Neural cell (in vitro differentiated cells): ENCODE measurements at regions not wholly inside any gene's neighbourhood (a gene's known extent, or its start where the extent isn't known, plus 50 kb on each side); places are given as distances from the start of the nearest gene placed in this dataset.

Source experiments
- EP300 ChIP-seq: fragments of 450-650 bp; conservative IDR thresholded peaks from 2 replicates; pipeline ENCODE4 v1.6.1; 2014; ENCODE audit warnings: antibody characterized with exemption, mild to moderate bottlenecking, moderate library complexity; ENCODE audit not compliant: poor library complexity, severe bottlenecking
- EZH2 ChIP-seq: fragments of 200-600, 300-800 bp; shearing (Covaris generic), sonication (generic); IDR thresholded peaks from 2 replicates; pipeline ENCODE4 v1.6.1; 2014; ENCODE audit warnings: antibody characterized with exemption, low read length, borderline replicate concordance, mild to moderate bottlenecking; ENCODE audit not compliant: insufficient read depth, poor library complexity, severe bottlenecking
- MXI1 ChIP-seq: fragments of 450-650 bp; conservative IDR thresholded peaks from 2 replicates; pipeline ENCODE4 v1.6.1; 2014; ENCODE audit warnings: antibody characterized with exemption, mild to moderate bottlenecking; ENCODE audit not compliant: poor library complexity, severe bottlenecking
- POLR2AphosphoS5 ChIP-seq: IDR thresholded peaks from 2 replicates; pipeline ENCODE4 v1.6.1; 2012
- RAD21 ChIP-seq: fragments of 450-650 bp; conservative IDR thresholded peaks from 2 replicates; pipeline ENCODE4 v1.6.1; 2014; ENCODE audit warnings: antibody characterized with exemption, mild to moderate bottlenecking, moderate library complexity
- SMC3 ChIP-seq: fragments of 450-650 bp; conservative IDR thresholded peaks from 2 replicates; pipeline ENCODE4 v1.6.1; 2014; ENCODE audit warnings: antibody characterized with exemption, mild to moderate bottlenecking, moderate library complexity; ENCODE audit not compliant: poor library complexity
- TF ChIP-seq, protein P1 (sequence below): fragments of 450-650 bp; IDR thresholded peaks from 2 replicates; pipeline ENCODE4 v1.5.1; 2014; ENCODE audit warnings: antibody characterized with exemption, mild to moderate bottlenecking, moderate library complexity; ENCODE audit not compliant: poor library complexity, severe bottlenecking

DNA sequence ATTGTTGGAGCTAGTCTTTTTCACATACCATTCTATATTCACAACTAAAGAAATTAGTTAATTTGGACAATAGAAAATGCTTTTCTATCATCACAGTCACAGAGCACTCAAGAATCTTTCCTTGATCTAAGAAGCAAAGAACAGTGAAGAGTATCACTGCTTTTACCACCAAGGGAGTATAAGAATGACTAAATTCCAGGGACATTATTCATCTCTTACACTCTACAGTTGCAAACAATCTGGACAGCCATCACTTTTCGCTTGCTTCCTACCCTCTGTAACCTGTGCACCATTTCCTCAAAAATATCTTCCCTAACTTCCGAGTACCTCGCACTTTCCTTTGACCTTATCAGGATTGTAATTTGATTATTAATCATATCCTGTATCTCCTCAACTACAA is 359.5 kb upstream of the TMCO5A start:
- TF ChIP-seq EZH2: no peak
- no peak for TF ChIP-seq POLR2AphosphoS5
- TF ChIP-seq, protein P1, sequence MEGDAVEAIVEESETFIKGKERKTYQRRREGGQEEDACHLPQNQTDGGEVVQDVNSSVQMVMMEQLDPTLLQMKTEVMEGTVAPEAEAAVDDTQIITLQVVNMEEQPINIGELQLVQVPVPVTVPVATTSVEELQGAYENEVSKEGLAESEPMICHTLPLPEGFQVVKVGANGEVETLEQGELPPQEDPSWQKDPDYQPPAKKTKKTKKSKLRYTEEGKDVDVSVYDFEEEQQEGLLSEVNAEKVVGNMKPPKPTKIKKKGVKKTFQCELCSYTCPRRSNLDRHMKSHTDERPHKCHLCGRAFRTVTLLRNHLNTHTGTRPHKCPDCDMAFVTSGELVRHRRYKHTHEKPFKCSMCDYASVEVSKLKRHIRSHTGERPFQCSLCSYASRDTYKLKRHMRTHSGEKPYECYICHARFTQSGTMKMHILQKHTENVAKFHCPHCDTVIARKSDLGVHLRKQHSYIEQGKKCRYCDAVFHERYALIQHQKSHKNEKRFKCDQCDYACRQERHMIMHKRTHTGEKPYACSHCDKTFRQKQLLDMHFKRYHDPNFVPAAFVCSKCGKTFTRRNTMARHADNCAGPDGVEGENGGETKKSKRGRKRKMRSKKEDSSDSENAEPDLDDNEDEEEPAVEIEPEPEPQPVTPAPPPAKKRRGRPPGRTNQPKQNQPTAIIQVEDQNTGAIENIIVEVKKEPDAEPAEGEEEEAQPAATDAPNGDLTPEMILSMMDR: no peak
- TF ChIP-seq MXI1: no peak
- TF ChIP-seq SMC3: no peak
- TF ChIP-seq EP300: no peak
- no peak for TF ChIP-seq RAD21
